ENCODE measurements at regions not wholly inside any gene's neighbourhood (a gene's known extent, or its start where the extent isn't known, plus 50 kb on each side); places are given as distances from the start of the nearest gene placed in this dataset.
"Not testable (repeated sequence)": the region's sequence is repeated elsewhere in the genome, so short reads cannot be mapped to it uniquely, and the experiment has no call there.

DNA sequence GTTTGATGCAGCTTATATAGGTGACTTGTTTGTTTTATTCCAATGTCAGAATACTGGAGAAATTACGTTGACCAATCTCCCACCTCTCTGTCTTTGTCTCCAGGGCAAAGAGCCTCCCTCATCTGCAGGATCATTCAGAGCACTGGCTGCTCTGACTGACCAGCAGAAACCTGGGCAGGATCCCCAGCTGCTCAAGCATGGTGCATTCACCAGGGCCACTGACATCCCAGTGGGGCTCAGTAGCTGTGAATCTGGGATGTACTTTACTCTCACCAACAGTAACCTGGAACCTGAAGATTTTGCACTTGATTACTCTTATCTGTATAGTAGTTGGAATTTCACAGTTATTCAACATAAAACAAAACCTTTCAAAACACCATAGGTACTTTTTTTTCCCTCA, 235.9 kb downstream of the ANKRD36 start:
- WGBS (ENCODE audit: insufficient coverage, low coverage, low lambda C conversion rate, missing lambda C conversion rate): 36% methylated on average over 1 of the region's 1 CpG
- ATAC-seq (no peak), DNase-seq (no peak)
- Histone ChIP-seq H3K9me3 (no peaks in the 10 kb centered on the region), H3K4me3 (no peak overlapping the region), H3K4me1 (no peaks in the 10 kb centered on the region), H3K36me3 (no peaks in the 10 kb centered on the region), H3K27ac (no peak overlapping the region), H3K27me3 (no peaks in the 10 kb centered on the region)
- intact Hi-C loops (cut with DNase I): no loop called here
- TF ChIP-seq, protein P1, sequence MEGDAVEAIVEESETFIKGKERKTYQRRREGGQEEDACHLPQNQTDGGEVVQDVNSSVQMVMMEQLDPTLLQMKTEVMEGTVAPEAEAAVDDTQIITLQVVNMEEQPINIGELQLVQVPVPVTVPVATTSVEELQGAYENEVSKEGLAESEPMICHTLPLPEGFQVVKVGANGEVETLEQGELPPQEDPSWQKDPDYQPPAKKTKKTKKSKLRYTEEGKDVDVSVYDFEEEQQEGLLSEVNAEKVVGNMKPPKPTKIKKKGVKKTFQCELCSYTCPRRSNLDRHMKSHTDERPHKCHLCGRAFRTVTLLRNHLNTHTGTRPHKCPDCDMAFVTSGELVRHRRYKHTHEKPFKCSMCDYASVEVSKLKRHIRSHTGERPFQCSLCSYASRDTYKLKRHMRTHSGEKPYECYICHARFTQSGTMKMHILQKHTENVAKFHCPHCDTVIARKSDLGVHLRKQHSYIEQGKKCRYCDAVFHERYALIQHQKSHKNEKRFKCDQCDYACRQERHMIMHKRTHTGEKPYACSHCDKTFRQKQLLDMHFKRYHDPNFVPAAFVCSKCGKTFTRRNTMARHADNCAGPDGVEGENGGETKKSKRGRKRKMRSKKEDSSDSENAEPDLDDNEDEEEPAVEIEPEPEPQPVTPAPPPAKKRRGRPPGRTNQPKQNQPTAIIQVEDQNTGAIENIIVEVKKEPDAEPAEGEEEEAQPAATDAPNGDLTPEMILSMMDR (IDR thresholded peaks at IDR 0.05): no peak
- TF ChIP-seq POLR2A (IDR thresholded peaks at IDR 0.05): no peak

DNA sequence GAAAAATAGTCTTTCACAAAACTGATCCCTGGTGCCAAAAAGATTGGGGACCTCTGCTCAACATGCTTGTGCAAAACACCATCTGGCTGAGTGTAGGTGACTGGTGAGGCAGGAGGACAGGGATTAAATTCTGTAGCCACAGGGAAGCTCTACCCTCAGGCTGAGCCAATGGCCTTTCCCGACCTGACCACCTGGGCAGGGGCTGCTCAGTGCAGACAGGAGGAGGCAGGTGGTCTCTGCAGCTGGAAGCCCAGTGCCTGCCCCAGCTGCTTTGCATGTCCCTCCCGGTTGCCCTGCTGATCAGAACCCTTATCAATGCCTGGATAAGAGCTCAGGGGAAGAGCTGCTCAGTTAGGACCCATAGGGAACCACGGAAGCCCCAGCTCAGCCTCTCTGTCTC, 235.3 kb downstream of the ANKRD36 start:
- intact Hi-C loops (cut with DNase I): no loop called here
- Histone ChIP-seq H3K9me3 (no peaks in the 10 kb centered on the region), H3K27me3 (no peaks in the 10 kb centered on the region), H3K27ac (no peak overlapping the region), H3K36me3 (no peaks in the 10 kb centered on the region), H3K4me1 (no peaks in the 10 kb centered on the region), H3K4me3 (no peak overlapping the region)
- 0% methylated on average over 1 of the region's 3 CpGs for WGBS (ENCODE audit: insufficient coverage, low coverage, low lambda C conversion rate, missing lambda C conversion rate)
- ATAC-seq (no peak), DNase-seq (no peak)
- TF ChIP-seq, protein P1 (IDR thresholded peaks at IDR 0.05): no peak
- no peak for TF ChIP-seq POLR2A (IDR thresholded peaks at IDR 0.05)

DNA sequence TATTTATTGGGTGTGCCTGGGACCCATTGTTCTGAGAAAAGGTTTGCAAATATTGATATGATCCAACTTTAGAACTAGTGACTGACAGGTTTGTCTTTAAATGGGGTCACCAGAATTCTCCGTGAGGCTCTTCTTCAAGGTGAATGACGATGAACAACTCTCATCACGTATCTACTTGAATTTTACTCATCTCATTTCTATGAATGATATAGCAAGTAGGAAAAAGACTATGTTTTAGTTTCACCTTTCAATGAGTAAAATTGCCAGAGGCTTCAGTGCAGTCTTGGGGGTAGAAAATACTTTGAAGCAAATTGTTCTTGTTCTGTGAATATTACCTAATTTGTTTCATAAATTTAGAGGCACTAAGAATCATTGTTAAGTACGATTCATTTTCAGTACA, 232.0 kb downstream of the ANKRD36 start:
- WGBS (ENCODE audit: insufficient coverage, low coverage, low lambda C conversion rate, missing lambda C conversion rate): no CpG with 5 or more reads among the region's 4 CpGs
- H3K36me3 ChIP-seq; H3K4me3 ChIP-seq; H3K27ac ChIP-seq; DNase-seq; intact Hi-C loops (cut with DNase I); H3K4me1 ChIP-seq; H3K9me3 ChIP-seq; H3K27me3 ChIP-seq; ATAC-seq: not testable (repeated sequence)

DNA sequence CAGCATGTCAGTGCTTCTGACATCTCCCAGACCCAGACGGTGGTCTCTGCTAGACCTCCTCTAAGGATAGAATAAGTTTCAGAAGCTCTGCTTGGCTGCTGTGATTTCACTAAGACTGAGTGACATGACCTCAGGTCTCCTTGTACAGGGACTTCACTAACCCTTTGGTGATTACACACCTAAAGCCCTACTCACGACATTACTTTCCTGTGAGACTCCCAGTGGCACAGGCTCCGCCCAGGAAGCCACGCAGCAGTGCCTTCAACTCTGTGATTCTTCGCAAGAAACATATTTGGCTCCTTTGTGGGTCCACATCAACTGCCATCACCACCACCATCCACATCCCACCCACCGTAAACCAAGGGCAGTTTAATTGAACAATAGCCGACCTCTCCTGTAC, 220.7 kb downstream of the ANKRD36 start:
- no CpG with 5 or more reads among the region's 7 CpGs for WGBS (ENCODE audit: insufficient coverage, low coverage, low lambda C conversion rate, missing lambda C conversion rate)
- intact Hi-C loops (cut with DNase I); H3K27me3 ChIP-seq; H3K36me3 ChIP-seq; H3K4me3 ChIP-seq; H3K9me3 ChIP-seq; H3K4me1 ChIP-seq; ATAC-seq; H3K27ac ChIP-seq; DNase-seq: not testable (repeated sequence)

DNA sequence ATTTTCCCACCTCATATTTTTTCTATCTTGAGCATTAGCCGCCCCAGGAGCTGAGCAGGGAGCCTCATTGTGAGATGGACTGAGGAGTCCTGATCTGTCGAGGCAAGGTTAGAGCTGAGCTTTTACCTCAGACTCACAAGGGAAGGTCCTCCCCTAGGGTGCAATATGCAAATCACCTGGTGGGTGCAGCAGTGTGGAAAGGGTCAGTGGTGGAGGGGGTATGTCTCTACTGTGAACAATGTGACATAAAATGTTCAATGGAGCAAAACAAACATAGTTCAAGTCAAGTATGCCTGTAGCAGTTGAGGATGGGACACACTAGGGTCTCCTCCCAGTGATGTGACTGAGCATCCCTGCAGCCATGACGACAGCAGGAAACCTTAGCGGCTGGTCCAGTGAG, 219.2 kb downstream of the ANKRD36 start:
- intact Hi-C loops (cut with DNase I); DNase-seq; H3K27ac ChIP-seq; ATAC-seq; H3K36me3 ChIP-seq; H3K27me3 ChIP-seq; H3K9me3 ChIP-seq; H3K4me1 ChIP-seq; H3K4me3 ChIP-seq: not testable (repeated sequence)
- WGBS (ENCODE audit: insufficient coverage, low coverage, low lambda C conversion rate, missing lambda C conversion rate): no CpG with 5 or more reads among the region's 4 CpGs

DNA sequence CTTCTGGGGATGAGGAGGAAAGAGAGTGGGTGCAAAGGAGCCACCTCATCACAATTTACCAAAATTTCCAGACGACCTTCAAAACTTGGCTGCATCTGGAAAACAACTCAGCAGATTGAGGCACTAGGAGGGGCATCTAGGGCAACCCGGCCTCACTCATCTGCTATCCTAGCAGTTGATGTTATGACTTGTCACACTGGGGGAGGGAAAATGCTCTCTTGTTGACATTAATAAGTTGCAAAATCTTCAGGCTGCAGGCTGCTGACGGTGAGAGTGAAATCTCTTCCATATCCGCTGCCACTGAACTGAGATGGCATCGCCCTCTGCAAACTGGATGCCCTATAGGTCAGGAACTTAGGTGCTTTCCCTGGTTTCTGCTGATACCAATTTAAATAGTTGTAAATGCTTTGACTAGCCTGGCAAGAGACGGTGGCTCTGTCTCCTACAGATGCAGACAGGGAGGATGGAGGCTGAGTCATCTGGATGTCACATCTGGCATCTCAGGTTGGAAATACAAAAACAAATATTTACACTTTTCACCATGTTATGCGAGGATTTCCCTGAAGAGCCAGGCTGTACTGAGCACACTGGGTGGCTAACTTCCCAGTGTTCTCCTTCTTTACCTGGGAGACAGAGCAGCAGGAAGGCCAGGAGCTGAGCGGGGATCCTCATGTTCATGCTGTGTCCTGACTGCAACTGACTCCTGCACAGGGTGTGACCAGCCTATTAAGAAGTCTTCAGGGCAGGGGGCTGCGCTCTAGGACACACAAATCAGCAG, 209.2 kb downstream of the ANKRD36 start:
- intact Hi-C loops (cut with DNase I): not testable (repeated sequence)

DNA sequence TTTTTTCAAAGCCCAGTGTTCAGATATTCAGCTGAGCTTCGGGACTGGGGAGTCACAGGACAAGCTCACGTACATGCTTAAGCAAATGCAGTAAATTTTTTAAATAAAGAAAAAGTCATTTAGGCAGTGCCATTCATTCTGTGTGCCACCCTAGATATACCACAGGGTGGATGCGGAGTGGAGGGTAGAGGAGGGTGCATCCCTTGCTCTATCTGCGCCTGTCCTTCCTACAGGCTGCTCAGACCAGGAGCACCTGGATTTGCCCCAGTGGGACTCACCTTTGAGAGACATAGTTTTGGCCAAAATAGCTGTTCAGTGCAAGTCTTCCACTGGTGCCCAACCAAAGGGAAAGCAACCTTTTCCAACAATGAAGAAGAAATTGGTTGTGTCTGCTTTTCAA, 202.4 kb downstream of the ANKRD36 start:
- intact Hi-C loops (cut with DNase I); ATAC-seq; H3K4me1 ChIP-seq; H3K27ac ChIP-seq; H3K36me3 ChIP-seq; H3K27me3 ChIP-seq; H3K4me3 ChIP-seq; H3K9me3 ChIP-seq: not testable (repeated sequence)
- peak in 1 of 3 donors; percentile 2 for DNase-seq
- 80% methylated on average over 2 of the region's 4 CpGs for WGBS (ENCODE audit: insufficient coverage, low coverage, low lambda C conversion rate, missing lambda C conversion rate)

More for the DNA sequence above, 209.2 kb downstream of the ANKRD36 start:
- H3K9me3 ChIP-seq, H3K27me3 ChIP-seq, H3K36me3 ChIP-seq, DNase-seq, H3K4me1 ChIP-seq, H3K27ac ChIP-seq, H3K4me3 ChIP-seq: not testable (repeated sequence)
- peak in 1 of 4 donors; percentile 70 for ATAC-seq
- WGBS (ENCODE audit: insufficient coverage, low coverage, low lambda C conversion rate, missing lambda C conversion rate): no CpG with 5 or more reads among the region's 9 CpGs

DNA sequence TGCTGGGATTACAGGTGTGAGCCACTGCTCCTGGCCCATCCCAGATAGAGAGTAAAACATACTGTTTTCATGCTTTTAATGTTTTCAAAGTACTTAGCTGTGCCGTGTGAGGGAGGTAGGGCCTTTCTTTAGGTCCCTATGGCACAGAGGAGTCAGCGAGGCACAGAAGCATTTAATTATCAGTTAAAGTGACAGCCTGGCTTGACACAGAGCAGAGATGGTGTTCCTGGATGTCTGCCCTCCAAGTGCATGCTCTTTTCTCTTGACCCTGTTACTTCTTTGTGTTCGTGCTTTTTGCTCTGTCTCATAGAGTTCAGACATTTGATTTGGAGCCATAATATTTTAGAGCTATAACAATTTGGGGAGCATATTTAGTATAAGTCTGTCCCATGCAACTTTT, 199.5 kb downstream of the ANKRD36 start:
- H3K36me3 ChIP-seq; H3K27me3 ChIP-seq; intact Hi-C loops (cut with DNase I); ATAC-seq; H3K9me3 ChIP-seq; H3K27ac ChIP-seq; H3K4me3 ChIP-seq; H3K4me1 ChIP-seq; DNase-seq: not testable (repeated sequence)
- WGBS (ENCODE audit: insufficient coverage, low coverage, low lambda C conversion rate, missing lambda C conversion rate): no CpG with 5 or more reads among the region's 3 CpGs

DNA sequence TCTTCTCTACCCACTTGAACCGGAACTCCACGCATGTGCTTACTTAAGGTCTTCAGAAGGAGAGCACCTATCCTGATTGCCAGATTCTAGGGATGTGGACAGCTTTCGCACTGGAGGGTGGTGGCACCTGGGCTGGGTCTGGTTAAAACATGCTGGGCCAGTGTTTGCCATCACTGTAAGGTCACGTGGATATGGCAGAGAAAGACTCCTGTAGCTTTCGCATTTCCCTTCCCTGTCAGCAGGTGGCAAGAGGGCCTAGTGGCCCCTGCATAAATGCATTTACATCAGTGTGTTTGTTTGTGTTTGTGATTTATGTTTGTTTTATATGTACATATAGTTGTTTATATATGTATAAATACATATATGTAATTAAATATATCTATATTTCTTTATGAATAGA, 192.5 kb downstream of the ANKRD36 start:
- DNase-seq; intact Hi-C loops (cut with DNase I); H3K4me1 ChIP-seq; H3K9me3 ChIP-seq; ATAC-seq; H3K27ac ChIP-seq; H3K36me3 ChIP-seq; H3K27me3 ChIP-seq; H3K4me3 ChIP-seq: not testable (repeated sequence)
- WGBS (ENCODE audit: insufficient coverage, low coverage, low lambda C conversion rate, missing lambda C conversion rate): no CpG with 5 or more reads among the region's 5 CpGs

DNA sequence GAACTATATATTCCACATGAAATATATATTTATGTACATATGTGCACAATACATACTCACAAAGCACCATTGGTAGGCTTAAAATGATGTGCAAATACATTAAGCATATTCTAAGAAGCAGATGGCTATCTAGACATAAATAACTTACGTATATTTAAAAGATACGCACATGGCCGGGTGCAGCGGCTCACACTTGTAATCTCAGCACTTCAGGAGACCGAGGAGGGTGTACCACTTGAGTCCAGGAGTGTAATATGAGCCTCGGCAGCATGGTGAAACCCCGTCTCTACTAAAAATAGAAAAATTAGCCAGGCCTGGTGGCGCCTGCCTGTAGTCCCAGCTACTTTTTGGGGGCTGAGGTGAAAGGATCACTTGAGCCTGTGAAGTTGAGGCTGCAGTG, 189.9 kb downstream of the ANKRD36 start:
- intact Hi-C loops (cut with DNase I); H3K4me1 ChIP-seq; H3K9me3 ChIP-seq; H3K27ac ChIP-seq; ATAC-seq; H3K36me3 ChIP-seq; H3K4me3 ChIP-seq; H3K27me3 ChIP-seq; DNase-seq: not testable (repeated sequence)
- 67% methylated on average over 5 of the region's 8 CpGs for WGBS (ENCODE audit: insufficient coverage, low coverage, low lambda C conversion rate, missing lambda C conversion rate)
